ENCODE measurements at regions not wholly inside any gene's neighbourhood (a gene's known extent, or its start where the extent isn't known, plus 50 kb on each side); places are given as distances from the start of the nearest gene placed in this dataset.

DNA sequence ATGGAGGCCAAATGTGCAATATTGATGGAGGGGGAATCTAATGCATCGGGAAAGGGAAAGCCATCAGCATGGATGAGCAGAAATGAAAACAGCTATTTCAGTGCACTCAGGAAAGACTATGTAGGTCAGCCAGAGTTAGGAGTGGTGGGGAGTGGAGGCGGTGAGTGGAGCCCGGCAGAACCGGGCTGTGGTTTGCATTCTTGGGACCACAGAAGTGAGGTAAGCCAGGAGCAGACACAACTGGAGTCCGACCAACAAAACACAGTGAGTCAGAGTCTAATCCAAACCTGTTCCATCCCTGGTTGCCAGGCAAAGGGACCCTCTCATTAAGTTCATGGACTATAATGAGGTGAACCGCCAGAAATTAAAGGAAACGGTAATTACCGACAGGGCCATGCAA is 61.1 kb upstream of the RAB12 start:
- TF ChIP-seq, protein P1, sequence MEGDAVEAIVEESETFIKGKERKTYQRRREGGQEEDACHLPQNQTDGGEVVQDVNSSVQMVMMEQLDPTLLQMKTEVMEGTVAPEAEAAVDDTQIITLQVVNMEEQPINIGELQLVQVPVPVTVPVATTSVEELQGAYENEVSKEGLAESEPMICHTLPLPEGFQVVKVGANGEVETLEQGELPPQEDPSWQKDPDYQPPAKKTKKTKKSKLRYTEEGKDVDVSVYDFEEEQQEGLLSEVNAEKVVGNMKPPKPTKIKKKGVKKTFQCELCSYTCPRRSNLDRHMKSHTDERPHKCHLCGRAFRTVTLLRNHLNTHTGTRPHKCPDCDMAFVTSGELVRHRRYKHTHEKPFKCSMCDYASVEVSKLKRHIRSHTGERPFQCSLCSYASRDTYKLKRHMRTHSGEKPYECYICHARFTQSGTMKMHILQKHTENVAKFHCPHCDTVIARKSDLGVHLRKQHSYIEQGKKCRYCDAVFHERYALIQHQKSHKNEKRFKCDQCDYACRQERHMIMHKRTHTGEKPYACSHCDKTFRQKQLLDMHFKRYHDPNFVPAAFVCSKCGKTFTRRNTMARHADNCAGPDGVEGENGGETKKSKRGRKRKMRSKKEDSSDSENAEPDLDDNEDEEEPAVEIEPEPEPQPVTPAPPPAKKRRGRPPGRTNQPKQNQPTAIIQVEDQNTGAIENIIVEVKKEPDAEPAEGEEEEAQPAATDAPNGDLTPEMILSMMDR (IDR thresholded peaks at IDR 0.05): no peak
- no peaks in the 10 kb centered on the region for H3K36me3 Mint-ChIP-seq (ENCODE audit: low read depth)
- no peak overlapping the region for H3K27ac Mint-ChIP-seq (ENCODE audit: unreplicated experiment)
- no peak for DNase-seq (ENCODE audit: low spot score)
- no peaks in the 10 kb centered on the region for H3K9me3 Mint-ChIP-seq (ENCODE audit: low read depth)
- H3K4me3 Mint-ChIP-seq (ENCODE audit: unreplicated experiment): no peak overlapping the region
- peaks cover 15% of the 10 kb centered on the region for H3K27me3 Mint-ChIP-seq (ENCODE audit: low read depth)
- H3K4me1 Mint-ChIP-seq (ENCODE audit: low read depth): peaks cover 6% of the 10 kb centered on the region

DNA sequence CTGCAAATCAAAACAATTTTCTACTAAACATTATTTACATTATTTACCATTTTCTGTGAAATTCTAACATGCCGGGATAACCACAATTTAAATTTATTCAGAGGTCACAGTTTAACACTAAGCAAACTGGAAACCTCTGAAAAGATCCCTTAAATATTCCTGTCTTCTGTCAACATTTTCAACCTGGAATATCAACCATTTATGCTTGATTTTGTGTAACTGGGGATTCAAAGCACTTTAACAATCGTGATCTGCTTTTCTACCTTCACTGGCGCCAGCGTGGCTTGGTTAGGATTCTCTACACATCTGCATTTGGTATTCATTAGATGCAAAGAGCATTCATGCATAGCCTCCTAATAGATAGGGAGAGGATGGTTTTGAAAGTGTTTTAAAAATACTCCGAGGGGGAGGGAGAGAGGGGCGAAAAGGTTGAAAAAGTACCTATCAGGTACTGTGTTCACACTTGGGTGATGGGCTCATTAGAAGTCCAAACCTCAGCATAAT is 59.9 kb upstream of the RAB12 start:
- Mint-ChIP-seq H3K9me3 (ENCODE audit: low read depth) (no peaks in the 10 kb centered on the region), H3K27me3 (ENCODE audit: low read depth) (peaks cover 19% of the 10 kb centered on the region), H3K36me3 (ENCODE audit: low read depth) (no peaks in the 10 kb centered on the region), H3K4me1 (ENCODE audit: low read depth) (peaks cover 6% of the 10 kb centered on the region), H3K27ac (ENCODE audit: unreplicated experiment) (no peak overlapping the region), H3K4me3 (ENCODE audit: unreplicated experiment) (no peak overlapping the region)
- TF ChIP-seq, protein P1 (IDR thresholded peaks at IDR 0.05): no peak
- no peak for DNase-seq (ENCODE audit: low spot score)

DNA sequence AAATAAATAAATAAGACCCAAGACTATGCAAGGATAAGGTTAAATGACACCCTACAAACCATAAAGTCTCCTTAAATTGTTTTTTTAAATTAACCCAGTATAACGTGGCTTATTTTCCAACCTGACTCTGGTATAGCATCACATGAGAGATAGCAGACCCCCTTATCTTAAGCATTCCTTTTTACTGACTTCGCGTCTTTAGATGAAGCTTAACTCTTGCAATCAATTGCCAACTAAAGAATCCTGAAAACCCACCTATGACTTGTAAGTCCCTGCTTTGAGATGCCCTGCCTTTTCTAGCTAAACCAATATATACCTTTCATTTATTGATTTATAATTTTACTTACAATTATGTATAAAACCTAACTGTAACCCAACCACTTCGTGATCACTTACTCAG is 57.1 kb upstream of the RAB12 start:
- Mint-ChIP-seq H3K4me3 (ENCODE audit: unreplicated experiment) (no peak overlapping the region), H3K9me3 (ENCODE audit: low read depth) (no peaks in the 10 kb centered on the region), H3K4me1 (ENCODE audit: low read depth) (peaks cover 6% of the 10 kb centered on the region), H3K27ac (ENCODE audit: unreplicated experiment) (no peak overlapping the region), H3K27me3 (ENCODE audit: low read depth) (peaks cover 17% of the 10 kb centered on the region), H3K36me3 (ENCODE audit: low read depth) (no peaks in the 10 kb centered on the region)
- no peak for DNase-seq (ENCODE audit: low spot score)
- TF ChIP-seq, protein P1 (IDR thresholded peaks at IDR 0.05): no peak

DNA sequence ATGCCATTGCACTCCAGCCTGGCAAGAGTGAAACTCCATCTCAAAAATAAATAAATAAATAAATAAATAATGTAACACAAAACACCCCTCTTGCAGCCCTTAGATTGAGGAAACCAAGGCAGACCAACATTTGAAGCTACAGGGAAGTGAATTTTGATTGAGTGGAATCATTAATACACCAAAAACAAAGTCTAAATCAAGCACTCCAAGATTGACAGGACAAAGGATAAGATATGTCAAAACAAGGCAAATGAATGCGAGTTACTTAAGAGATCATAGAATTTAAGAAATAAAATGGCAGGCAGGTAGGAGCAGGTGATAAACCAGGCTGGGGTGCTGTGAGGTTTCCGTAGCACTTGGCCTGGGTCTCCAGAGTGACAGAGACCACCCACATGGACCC is 54.9 kb upstream of the RAB12 start:
- no peak overlapping the region for H3K27ac Mint-ChIP-seq (ENCODE audit: unreplicated experiment)
- no peaks in the 10 kb centered on the region for H3K9me3 Mint-ChIP-seq (ENCODE audit: low read depth)
- no peaks in the 10 kb centered on the region for H3K36me3 Mint-ChIP-seq (ENCODE audit: low read depth)
- DNase-seq (ENCODE audit: low spot score): no peak
- H3K4me1 Mint-ChIP-seq (ENCODE audit: low read depth): no peaks in the 10 kb centered on the region
- H3K27me3 Mint-ChIP-seq (ENCODE audit: low read depth): peaks cover 17% of the 10 kb centered on the region
- no peak overlapping the region for H3K4me3 Mint-ChIP-seq (ENCODE audit: unreplicated experiment)
- TF ChIP-seq, protein P1 (IDR thresholded peaks at IDR 0.05): no peak

DNA sequence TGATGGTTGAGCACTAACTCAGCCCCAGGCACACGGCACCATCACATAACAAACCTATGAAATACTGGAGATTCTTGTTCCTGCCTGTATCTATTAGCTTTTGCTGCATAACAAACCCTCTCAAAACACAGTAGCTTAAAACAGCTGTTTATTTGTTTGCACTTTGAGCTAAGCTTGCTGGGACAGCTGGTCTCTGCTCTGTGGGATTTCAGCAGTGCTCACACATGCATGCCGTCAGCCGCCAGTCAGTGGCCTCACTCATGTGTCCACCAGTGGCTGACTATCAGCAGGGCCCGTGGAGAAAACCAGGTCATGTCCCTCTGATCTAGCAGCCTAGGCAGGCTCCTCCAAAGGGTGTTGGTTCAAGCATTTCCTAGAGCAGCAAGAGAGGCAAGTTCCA is 52.8 kb upstream of the RAB12 start:
- H3K4me3 Mint-ChIP-seq (ENCODE audit: unreplicated experiment): no peak overlapping the region
- no peaks in the 10 kb centered on the region for H3K36me3 Mint-ChIP-seq (ENCODE audit: low read depth)
- DNase-seq (ENCODE audit: low spot score): no peak
- peaks cover 4% of the 10 kb centered on the region for H3K4me1 Mint-ChIP-seq (ENCODE audit: low read depth)
- TF ChIP-seq, protein P1 (IDR thresholded peaks at IDR 0.05): no peak
- no peaks in the 10 kb centered on the region for H3K9me3 Mint-ChIP-seq (ENCODE audit: low read depth)
- no peak overlapping the region for H3K27ac Mint-ChIP-seq (ENCODE audit: unreplicated experiment)
- H3K27me3 Mint-ChIP-seq (ENCODE audit: low read depth): peaks cover 16% of the 10 kb centered on the region

All from chondrocyte (in vitro differentiated cells).